Esophagus muscularis mucosa (tissue), 4 donors: ENCODE measurements at regions not wholly inside any gene's neighbourhood (a gene's known extent, or its start where the extent isn't known, plus 50 kb on each side); places are given as distances from the start of the nearest gene placed in this dataset.

Experiments used
- DNase-seq: peaks from one replicate; pipeline ENCODE4 v3.0.0-alpha.2; 2017; ENCODE audit errors: extremely low spot score
- H3K27ac ChIP-seq, 4 donors: fragments of 200-600 bp; sonication (generic); replicated peaks in 1 of 4; 1 replicate in 3 of 4; 2 replicates in 1 of 4; pipeline ENCODE4 v1.5.1; 2016 to 2019; ENCODE audit warnings: mild to moderate bottlenecking in 1 of 4
- H3K27me3 ChIP-seq, 4 donors: fragments of 200-600 bp; sonication (generic); one replicate each; pipeline versions ENCODE4 v1.5.1 to v1.6.0; 2016 to 2019
- H3K36me3 ChIP-seq, 4 donors: fragments of 200-600 bp; sonication (generic); one replicate each; pipeline ENCODE4 v1.5.1; 2016 to 2019
- H3K4me1 ChIP-seq, 4 donors: fragments of 200-600 bp; sonication (generic); one replicate each; pipeline ENCODE4 v1.5.1; 2016 to 2019
- H3K4me3 ChIP-seq, 4 donors: fragments of 200-600 bp; sonication (generic); 1 replicate in 2 of 4; 2 replicates in 2 of 4; pipeline ENCODE4 v1.5.1; 2016 to 2019; ENCODE audit warnings: mild to moderate bottlenecking in 4 of 4, moderate library complexity in 1 of 4
- H3K9me3 ChIP-seq, 4 donors: fragments of 200-600 bp; sonication (generic); 1 replicate in 3 of 4; 2 replicates in 1 of 4; pipeline ENCODE4 v1.5.1; 2016 to 2019
- EP300 ChIP-seq: sonication (generic); formaldehyde crosslinking; IDR thresholded peaks from one replicate; pipeline ENCODE4 v1.6.1; 2017; ENCODE audit warnings: antibody characterized with exemption
- POLR2A ChIP-seq: fragments of 450-650 bp; IDR thresholded peaks from one replicate; pipeline ENCODE4 v1.6.1; 2017; ENCODE audit warnings: antibody characterized with exemption, moderate library complexity, mild to moderate bottlenecking, low read depth
- POLR2AphosphoS5 ChIP-seq, 2 donors: sonication (generic); formaldehyde crosslinking; IDR thresholded peaks; one replicate each; pipeline ENCODE4 v1.6.1; 2017; ENCODE audit warnings: antibody characterized with exemption in 2 of 2
- WGBS: methylation state at CpG from one replicate; pipeline ENCODE4 v1.1.5; 2018; 5-methylcytosine and 5-hydroxymethylcytosine counted together
- intact Hi-C: fragments of 100-400 bp; cut with DNase I; formaldehyde crosslinking; loops from one replicate; pipeline ENCODE4 v1.15.1; 2023
- TF ChIP-seq, protein P1 (sequence below), 3 experiments: fragments of 200-600 bp in 2 of 3; fragments of 450-650 bp in 1 of 3; sonication (generic) in 2 of 3; IDR thresholded peaks; one replicate each; pipeline ENCODE4 v1.5.1; 2017 to 2019; ENCODE audit warnings: antibody characterized with exemption in 3 of 3, mild to moderate bottlenecking in 2 of 3, moderate library complexity in 1 of 3

GRCh38 chr2:59734743-59735142, 818.7 kb downstream of the BCL11A start:
- Histone ChIP-seq H3K4me1 (no peaks in the 10 kb centered on the region), H3K27ac (no peak overlapping the region), H3K36me3 (no peaks in the 10 kb centered on the region), H3K9me3 (no peaks in the 10 kb centered on the region), H3K4me3 (no peak overlapping the region), H3K27me3 (no peaks in the 10 kb centered on the region)
- intact Hi-C loops: no loop called here
- TF ChIP-seq, protein P1, sequence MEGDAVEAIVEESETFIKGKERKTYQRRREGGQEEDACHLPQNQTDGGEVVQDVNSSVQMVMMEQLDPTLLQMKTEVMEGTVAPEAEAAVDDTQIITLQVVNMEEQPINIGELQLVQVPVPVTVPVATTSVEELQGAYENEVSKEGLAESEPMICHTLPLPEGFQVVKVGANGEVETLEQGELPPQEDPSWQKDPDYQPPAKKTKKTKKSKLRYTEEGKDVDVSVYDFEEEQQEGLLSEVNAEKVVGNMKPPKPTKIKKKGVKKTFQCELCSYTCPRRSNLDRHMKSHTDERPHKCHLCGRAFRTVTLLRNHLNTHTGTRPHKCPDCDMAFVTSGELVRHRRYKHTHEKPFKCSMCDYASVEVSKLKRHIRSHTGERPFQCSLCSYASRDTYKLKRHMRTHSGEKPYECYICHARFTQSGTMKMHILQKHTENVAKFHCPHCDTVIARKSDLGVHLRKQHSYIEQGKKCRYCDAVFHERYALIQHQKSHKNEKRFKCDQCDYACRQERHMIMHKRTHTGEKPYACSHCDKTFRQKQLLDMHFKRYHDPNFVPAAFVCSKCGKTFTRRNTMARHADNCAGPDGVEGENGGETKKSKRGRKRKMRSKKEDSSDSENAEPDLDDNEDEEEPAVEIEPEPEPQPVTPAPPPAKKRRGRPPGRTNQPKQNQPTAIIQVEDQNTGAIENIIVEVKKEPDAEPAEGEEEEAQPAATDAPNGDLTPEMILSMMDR (IDR thresholded peaks at IDR 0.05): no peak
- no peak for TF ChIP-seq POLR2AphosphoS5 (IDR thresholded peaks at IDR 0.05)
- TF ChIP-seq EP300: no peak
- TF ChIP-seq POLR2A: no peak
- WGBS: 56% methylated on average over 4 of the region's 4 CpGs
- no peak for DNase-seq

GRCh38 chr2:59733970-59734369, 819.5 kb downstream of the BCL11A start:
- no peak for DNase-seq
- WGBS: 76% methylated on average over 3 of the region's 3 CpGs
- intact Hi-C loops: no loop called here
- Histone ChIP-seq H3K27me3 (no peaks in the 10 kb centered on the region), H3K36me3 (no peaks in the 10 kb centered on the region), H3K27ac (no peak overlapping the region), H3K9me3 (no peaks in the 10 kb centered on the region), H3K4me3 (no peak overlapping the region), H3K4me1 (no peaks in the 10 kb centered on the region)
- TF ChIP-seq, protein P1 (IDR thresholded peaks at IDR 0.05): no peak
- TF ChIP-seq EP300 (no peak), POLR2A (no peak), POLR2AphosphoS5 (IDR thresholded peaks at IDR 0.05) (no peak)

GRCh38 chr2:59733567-59733930, 819.9 kb downstream of the BCL11A start:
- H3K4me1 ChIP-seq: no peaks in the 10 kb centered on the region
- intact Hi-C loops: no loop called here
- no peak overlapping the region for H3K4me3 ChIP-seq
- H3K9me3 ChIP-seq: no peaks in the 10 kb centered on the region
- DNase-seq: no peak
- 78% methylated on average over 2 of the region's 2 CpGs for WGBS
- no peak overlapping the region for H3K27ac ChIP-seq
- H3K27me3 ChIP-seq: no peaks in the 10 kb centered on the region
- TF ChIP-seq, protein P1 (IDR thresholded peaks at IDR 0.05): no peak
- TF ChIP-seq EP300 (no peak), POLR2AphosphoS5 (IDR thresholded peaks at IDR 0.05) (no peak), POLR2A (no peak)
- H3K36me3 ChIP-seq: no peaks in the 10 kb centered on the region

- TF ChIP-seq, protein P1 (IDR thresholded peaks at IDR 0.05): no peak
- TF ChIP-seq POLR2A (no peak), EP300 (no peak), POLR2AphosphoS5 (IDR thresholded peaks at IDR 0.05) (no peak)
- no peak for DNase-seq
- Histone ChIP-seq H3K4me3 (no peak overlapping the region), H3K27ac (no peak overlapping the region), H3K9me3 (no peaks in the 10 kb centered on the region), H3K4me1 (no peaks in the 10 kb centered on the region), H3K36me3 (no peaks in the 10 kb centered on the region), H3K27me3 (no peaks in the 10 kb centered on the region)
- intact Hi-C loops: no loop called here
- 94% methylated on average over 15 of the region's 15 CpGs for WGBS
Observed at GRCh38 chr2:59732871-59733566, 820.4 kb downstream of the BCL11A start.

DNA sequence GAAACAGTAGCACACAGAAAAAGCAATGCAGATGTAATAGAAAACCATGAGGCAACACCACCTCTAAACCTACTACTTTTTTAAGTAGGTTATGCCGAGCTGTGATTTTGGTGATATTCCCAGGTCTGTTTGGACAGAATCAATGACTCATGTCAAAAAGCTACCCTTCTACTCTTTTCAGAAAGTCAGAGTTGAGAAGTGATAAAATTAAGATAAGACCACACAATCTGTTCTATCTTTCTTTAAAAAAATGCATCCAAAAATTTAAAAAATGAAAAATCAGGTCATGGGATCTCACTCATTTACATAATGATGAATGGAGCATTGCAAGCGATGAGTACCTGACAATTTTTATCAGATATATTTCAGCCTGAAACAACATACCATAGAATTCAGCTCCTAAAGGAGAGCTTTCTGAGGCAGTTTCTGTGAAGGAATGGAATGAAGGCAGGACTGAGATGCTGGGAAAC, 826.3 kb downstream of the BCL11A start:
- H3K27ac ChIP-seq: no peak overlapping the region
- intact Hi-C loops: no loop called here
- H3K9me3 ChIP-seq: no peaks in the 10 kb centered on the region
- H3K36me3 ChIP-seq: no peaks in the 10 kb centered on the region
- H3K4me3 ChIP-seq: no peak overlapping the region
- TF ChIP-seq, protein P1 (IDR thresholded peaks at IDR 0.05): no peak
- TF ChIP-seq POLR2AphosphoS5 (IDR thresholded peaks at IDR 0.05): no peak
- TF ChIP-seq POLR2A: no peak
- TF ChIP-seq EP300: no peak
- H3K4me1 ChIP-seq: no peaks in the 10 kb centered on the region
- WGBS: 83% methylated on average over 2 of the region's 2 CpGs
- no peak for DNase-seq
- H3K27me3 ChIP-seq: no peaks in the 10 kb centered on the region
